Activated CD4-positive, alpha-beta T cell treated with anti-CD3 and anti-CD28 coated beads, Interleukin-2, amount 50 U/mL, for 24 hours (primary cell): ENCODE measurements at regions not wholly inside any gene's neighbourhood (a gene's known extent, or its start where the extent isn't known, plus 50 kb on each side); places are given as distances from the start of the nearest gene placed in this dataset.
"Not testable (repeated sequence)": the region's sequence is repeated elsewhere in the genome, so short reads cannot be mapped to it uniquely, and the experiment has no call there.

Experiments used
- DNase-seq, 2 donors: peaks; one replicate each; pipeline ENCODE4 v3.0.0-alpha.2; 2020; ENCODE audit warnings: low read depth in 1 of 2, low spot score in 1 of 2

DNA sequence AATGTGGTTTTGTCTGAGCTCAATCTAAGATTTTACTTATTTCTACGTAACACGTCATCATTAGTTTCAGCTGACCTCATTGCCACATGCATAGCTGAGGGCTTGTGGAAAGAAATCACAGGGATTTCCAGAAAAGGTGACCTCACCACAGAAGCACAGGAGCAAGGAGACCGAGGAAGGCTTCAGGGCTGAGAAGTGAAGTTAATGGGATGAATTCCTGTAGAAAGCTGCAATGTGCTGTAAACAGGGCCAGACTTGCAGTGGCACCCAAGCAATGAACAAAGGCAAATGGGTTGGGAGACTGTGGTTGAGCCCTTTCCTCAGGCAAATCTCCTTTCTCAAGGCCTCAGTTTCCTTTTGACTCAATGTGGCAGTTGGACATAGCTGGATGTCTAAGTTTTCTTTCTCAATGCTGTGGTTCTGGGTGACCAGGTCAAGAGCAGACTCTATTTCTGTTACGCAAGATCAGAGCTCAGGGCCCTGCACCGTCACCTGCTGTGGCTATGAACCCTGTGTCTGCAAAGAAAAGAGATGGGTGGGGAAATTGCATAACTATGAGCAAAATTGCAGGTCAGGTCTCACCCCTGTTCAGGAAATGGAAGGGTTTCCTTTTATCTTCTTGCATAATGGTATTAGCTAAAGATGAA, 252.2 kb upstream of the TBL1XR1 start:
- no peak for DNase-seq

GRCh38 chr3:177451301-177451750, 254.0 kb upstream of the TBL1XR1 start:
- DNase-seq, result no peak

- DNase-seq, result no peak
These were observed 254.9 kb upstream of the TBL1XR1 start for GRCh38 chr3:177451864-177452830.

GRCh38 chr3:177452831-177453450, 255.7 kb upstream of the TBL1XR1 start:
- DNase-seq, result no peak

- no peak for DNase-seq
These were observed 256.2 kb upstream of the TBL1XR1 start for GRCh38 chr3:177453451-177453844.

DNA sequence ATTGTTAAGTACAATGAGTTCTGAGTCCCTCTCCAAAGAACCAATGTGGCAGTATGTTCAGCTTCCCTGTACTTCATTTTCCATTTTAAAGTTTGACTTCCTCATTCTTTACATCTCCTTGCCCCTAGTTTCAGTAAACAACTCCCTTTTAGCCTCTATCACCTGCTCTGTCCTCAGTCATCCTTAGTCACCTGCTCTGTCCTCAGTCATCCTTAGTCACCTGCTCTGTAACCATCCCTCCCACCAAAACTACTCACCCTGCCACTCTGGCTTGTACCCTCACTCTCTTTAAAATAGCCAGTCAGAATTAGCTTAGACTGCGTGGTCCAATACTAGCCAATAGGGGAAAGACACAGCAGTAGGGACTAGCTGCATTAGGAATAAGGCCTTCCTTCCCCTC, 259.9 kb upstream of the TBL1XR1 start:
- not testable (repeated sequence) for DNase-seq

DNA sequence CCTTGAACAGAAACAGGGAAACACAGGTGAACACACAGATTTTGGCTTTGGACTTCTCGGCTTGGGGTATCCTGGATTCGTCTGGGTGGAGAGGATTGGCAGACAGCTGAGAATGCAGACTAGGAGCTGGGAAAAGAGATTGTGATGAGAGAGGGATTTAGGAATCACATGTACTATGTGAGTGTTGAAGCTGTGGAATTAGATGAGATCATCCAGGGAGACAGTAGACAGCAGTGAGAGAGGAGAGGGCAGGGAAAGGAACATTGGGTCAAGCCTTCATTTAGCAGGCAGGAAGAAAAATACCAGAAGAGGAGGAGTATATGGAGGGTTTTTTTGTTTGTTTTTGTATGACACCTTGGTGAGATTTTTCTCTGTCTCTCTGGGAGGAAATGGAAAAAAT, 262.1 kb upstream of the TBL1XR1 start:
- DNase-seq, result no peak

DNA sequence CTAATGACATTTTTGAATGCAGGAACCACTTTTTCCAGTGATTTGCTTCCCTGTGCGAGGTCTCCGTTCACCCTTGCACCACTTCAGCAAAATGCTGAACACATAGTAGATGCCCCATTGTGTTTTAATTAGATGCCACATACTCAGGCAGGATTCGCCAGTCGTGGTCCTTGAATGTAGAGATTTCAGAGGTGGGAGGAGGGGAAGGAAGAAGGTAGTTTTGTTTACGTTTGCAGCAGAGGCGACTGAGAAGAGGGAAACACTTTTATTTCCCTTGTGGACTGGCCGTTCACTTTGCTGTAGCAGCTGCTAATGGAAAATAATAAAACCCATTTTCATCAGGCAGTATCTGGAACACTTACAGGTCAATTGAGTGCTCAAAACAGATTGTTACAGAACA, 262.8 kb upstream of the TBL1XR1 start:
- DNase-seq, result no peak

DNA sequence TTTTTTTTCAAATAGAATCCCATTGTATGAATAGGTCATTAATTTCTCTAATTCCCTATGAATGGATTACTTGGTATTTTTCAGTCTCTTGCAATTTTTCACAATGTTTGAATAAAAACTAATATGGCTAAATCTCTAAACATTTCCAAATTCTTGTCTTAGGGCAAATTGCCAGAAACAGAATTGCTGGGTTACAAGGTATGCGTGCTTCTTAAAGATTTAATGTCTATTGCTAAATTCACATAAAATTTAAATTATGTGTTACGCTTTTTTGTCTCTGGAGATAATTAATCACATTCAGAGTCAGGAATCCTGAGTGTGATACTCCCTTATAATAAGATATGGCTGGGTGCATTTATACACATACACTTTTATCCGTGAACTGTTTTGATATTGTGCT, 264.5 kb upstream of the TBL1XR1 start:
- no peak for DNase-seq

DNA sequence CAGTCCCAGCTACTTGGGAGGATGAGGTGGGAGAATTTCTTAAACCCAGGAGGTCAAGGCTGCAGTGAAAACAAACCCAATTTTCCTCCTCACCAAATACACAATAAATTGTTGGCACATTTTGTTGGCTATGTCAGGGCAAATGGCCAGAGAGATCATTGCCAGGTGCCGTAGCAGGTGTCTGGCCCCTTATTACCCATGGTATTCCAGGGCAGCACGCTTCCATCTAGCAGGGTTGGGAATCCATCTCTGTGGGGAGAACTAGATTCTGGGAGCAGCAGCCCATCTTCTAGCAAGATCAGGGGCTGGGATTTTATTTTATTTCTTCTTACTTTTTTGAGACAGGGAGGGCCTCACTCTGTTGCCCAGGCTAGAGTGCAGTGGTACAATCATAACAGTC, 266.1 kb upstream of the TBL1XR1 start:
- DNase-seq, result not testable (repeated sequence)

- DNase-seq, result no peak
These were observed 266.6 kb upstream of the TBL1XR1 start for GRCh38 chr3:177463863-177464262.

GRCh38 chr3:177464392-177465256, 267.3 kb upstream of the TBL1XR1 start:
- DNase-seq, result no peak

DNA sequence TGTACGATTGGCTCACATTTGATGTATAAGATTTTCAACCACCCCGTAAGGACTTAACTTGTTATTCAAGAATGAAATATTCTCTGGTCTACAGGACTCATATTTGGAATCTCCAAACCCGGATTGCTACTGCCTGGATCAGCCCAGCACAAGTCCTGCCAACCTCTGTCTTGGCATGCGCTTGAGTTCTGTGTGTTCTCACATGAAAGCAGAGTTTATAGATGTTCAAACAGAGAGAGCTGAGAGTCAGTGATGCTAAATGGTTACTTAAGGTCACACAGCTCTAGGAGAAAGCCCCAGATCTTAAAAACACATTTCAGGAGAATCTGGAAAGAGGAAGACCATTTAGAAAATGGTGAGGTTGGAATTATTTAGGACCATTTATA, 268.0 kb upstream of the TBL1XR1 start:
- DNase-seq, result no peak

GRCh38 chr3:177466074-177466473, 268.8 kb upstream of the TBL1XR1 start:
- DNase-seq, result no peak

DNA sequence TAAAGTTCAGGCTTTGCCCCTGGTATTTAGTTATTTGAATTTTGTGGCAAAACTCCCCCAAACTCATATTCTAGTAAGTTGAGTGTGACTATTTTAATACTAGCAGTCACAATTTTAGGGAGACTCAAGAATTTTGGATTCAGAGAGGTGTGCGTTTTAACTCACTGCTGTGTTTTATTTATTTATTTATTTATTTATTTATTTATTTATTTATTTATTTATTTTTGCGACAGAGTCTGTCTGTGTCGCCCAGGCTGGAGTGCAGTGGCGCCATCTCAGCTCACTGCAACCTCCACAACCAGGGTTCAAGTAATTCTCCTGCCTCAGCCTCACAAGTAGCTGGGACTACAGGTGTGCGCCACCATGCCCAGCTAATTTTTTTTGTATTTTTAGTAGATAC, 269.3 kb upstream of the TBL1XR1 start:
- DNase-seq, result not testable (repeated sequence)

DNA sequence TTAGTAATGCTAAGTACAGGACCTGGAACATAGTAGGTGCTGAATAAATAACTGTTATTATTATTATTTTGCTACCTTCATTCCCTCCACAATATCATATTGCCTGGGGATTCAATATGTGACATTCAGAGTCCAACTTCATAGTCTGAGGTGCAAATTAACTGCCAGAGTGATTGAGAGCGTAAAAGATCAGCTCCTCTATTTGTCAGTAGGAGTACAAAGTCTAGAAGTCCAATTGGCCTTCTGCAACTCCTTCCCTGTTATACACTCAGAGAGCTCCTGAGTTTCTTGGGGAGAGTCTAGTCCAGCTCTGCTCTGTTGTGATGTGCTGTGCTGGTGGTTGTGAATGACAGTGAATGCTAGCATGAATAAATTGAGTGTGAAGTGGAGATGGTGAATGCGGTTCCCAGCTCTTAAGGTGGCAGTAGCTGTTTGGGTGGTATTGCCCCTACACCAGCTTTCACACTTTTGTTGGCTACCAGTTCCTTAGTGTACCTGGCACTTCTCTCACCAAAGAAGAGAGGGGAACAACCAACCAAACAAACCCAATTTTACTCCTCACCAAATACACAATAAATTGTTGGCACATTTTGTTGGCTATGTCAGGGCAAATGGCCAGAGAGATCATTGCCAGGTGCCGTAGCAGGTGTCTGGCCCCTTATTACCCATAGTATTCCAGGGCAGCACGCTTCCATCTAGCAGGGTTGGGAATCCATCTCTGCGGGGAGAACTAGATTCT, 270.1 kb upstream of the TBL1XR1 start:
- no peak for DNase-seq

- no peak for DNase-seq
These were observed 271.0 kb upstream of the TBL1XR1 start for GRCh38 chr3:177468331-177468730.

GRCh38 chr3:177468816-177469215, 271.5 kb upstream of the TBL1XR1 start:
- DNase-seq, result no peak

DNA sequence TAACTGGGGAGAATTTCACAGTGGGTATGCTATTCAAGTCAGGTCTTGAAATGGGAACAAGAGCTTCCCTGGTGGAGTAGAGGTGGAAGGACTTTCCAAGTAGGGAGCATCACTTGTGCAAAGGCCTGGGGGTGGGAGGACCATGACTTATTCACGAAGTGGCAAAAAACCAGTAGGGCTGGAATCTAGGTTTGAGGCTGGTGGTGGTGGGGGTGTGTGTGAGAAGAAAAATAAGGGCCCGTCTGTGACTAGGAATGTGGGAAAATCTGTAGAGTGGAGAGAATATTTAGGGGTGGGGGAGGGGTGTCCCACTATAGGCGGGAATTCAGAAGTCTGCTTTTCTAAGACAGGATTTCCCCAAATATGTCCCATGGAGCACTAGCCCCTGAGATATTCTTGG, 271.9 kb upstream of the TBL1XR1 start:
- no peak for DNase-seq

DNA sequence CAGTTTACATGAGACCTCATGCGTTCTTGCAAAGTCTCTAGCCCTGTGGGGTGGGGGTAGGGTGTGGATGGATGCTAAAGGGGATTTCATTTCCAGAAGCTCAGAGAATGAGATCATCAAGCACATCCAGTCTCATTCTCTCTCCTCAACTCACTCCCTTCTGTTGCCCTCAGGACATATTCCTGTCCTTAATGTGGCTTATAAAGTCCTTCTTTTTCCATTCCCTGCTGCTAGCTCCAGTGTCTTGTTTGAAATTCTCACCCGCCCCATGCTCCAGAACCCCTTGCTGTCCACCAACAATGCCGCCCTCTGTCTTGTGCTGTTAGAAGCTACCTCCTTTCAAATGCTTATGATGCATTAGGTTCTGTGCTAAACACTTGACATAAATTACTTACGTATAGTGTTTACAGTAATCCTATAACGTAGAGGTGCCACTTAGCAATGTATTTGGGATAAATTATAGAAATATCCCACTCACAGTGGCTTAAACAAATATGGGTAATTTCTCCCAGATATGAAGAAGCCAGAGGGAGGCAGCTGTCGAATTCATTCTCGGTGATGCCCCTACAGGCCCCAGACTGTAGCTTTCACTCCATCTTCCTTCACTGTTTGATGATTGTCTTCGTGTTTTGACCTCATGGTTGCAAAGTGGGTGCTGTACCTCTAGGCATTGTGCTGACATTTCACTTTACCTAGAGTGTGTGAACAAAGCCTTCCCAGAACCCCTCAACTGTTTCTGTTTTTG, 273.1 kb upstream of the TBL1XR1 start:
- no peak for DNase-seq
